GM23248 (cell line): ENCODE measurements at regions not wholly inside any gene's neighbourhood (a gene's known extent, or its start where the extent isn't known, plus 50 kb on each side); places are given as distances from the start of the nearest gene placed in this dataset.

Experiments used
- DNase-seq: peaks from one replicate; pipeline ENCODE4 v3.0.0-alpha.2; 2015
- H2AFZ ChIP-seq: fragments of 200-600 bp; sonication (generic); 2 replicates; pipeline ENCODE4 v1.6.1; 2016; ENCODE audit warnings: antibody characterized with exemption
- H3F3A ChIP-seq: fragments of 200-600 bp; sonication (generic); 2 replicates; pipeline ENCODE4 v1.6.1; 2016; ENCODE audit warnings: mild to moderate bottlenecking, antibody characterized with exemption, mixed run types; ENCODE audit not compliant: insufficient read depth
- H3K27ac ChIP-seq: fragments of 200-600 bp; sonication (generic); 2 replicates; pipeline ENCODE4 v1.5.1; 2016; ENCODE audit warnings: mild to moderate bottlenecking
- H3K27me3 ChIP-seq: fragments of 200-600 bp; sonication (generic); replicated peaks from 2 replicates; pipeline ENCODE4 v1.6.1; 2016; ENCODE audit warnings: mild to moderate bottlenecking; ENCODE audit not compliant: insufficient read depth
- H3K36me3 ChIP-seq: fragments of 200-600 bp; sonication (generic); 2 replicates; pipeline ENCODE4 v1.6.1; 2016; ENCODE audit warnings: low read depth, mild to moderate bottlenecking
- H3K4me1 ChIP-seq: fragments of 200-600 bp; sonication (generic); 2 replicates; pipeline ENCODE4 v1.6.1; 2016; ENCODE audit warnings: mild to moderate bottlenecking; ENCODE audit not compliant: insufficient read depth
- H3K4me2 ChIP-seq: fragments of 200-600 bp; sonication (generic); one replicate; pipeline ENCODE4 v1.6.1; 2016; ENCODE audit warnings: mild to moderate bottlenecking; ENCODE audit not compliant: unreplicated experiment
- H3K4me3 ChIP-seq: fragments of 200-600 bp; sonication (generic); 2 replicates; pipeline ENCODE4 v1.5.1; 2016; ENCODE audit warnings: mild to moderate bottlenecking
- H3K79me2 ChIP-seq: fragments of 200-600 bp; sonication (generic); 2 replicates; pipeline ENCODE4 v1.6.1; 2016; ENCODE audit warnings: mild to moderate bottlenecking; ENCODE audit not compliant: insufficient read depth
- H3K9ac ChIP-seq: fragments of 200-600 bp; sonication (generic); 2 replicates; pipeline ENCODE4 v1.6.1; 2016; ENCODE audit warnings: mild to moderate bottlenecking
- H3K9me2 ChIP-seq: fragments of 200-600 bp; sonication (generic); 2 replicates; pipeline ENCODE4 v1.6.1; 2016; ENCODE audit warnings: mixed run types, mild to moderate bottlenecking, moderate library complexity; ENCODE audit not compliant: insufficient read depth
- H3K9me3 ChIP-seq: fragments of 200-600 bp; sonication (generic); one replicate; pipeline ENCODE4 v1.6.1; 2017; ENCODE audit warnings: low read depth
- H4K20me1 ChIP-seq: fragments of 200-600 bp; sonication (generic); 2 replicates; pipeline ENCODE4 v1.6.0; 2016; ENCODE audit not compliant: insufficient read depth
- EZH2 ChIP-seq: fragments of 200-600 bp; sonication (generic); IDR thresholded peaks from 2 replicates; pipeline ENCODE4 v1.6.1; 2018; ENCODE audit warnings: antibody characterized with exemption, mild to moderate bottlenecking; ENCODE audit not compliant: insufficient read depth, poor library complexity, severe bottlenecking
- EZH2phosphoT487 ChIP-seq: fragments of 200-600 bp; sonication (generic); IDR thresholded peaks from 2 replicates; pipeline ENCODE4 v1.6.1; 2018; ENCODE audit warnings: antibody characterized with exemption, moderate library complexity, mild to moderate bottlenecking, low read depth; ENCODE audit not compliant: insufficient read depth
- WGBS, 2 experiments: methylation state at CpG; one replicate each; pipeline ENCODE4 v1.1.6; 2015 to 2017; ENCODE audit warnings: low lambda C conversion rate in 2 of 2, low coverage in 1 of 2; ENCODE audit errors: missing lambda C conversion rate in 2 of 2; 5-methylcytosine and 5-hydroxymethylcytosine counted together
- in situ Hi-C: fragments of 300-500 bp; cut with MboI; formaldehyde crosslinking; loops from 2 replicates; pipeline ENCODE4 v1.15.0; 2020

- H3K36me3 ChIP-seq = no peaks in the 10 kb centered on the region
- H4K20me1 ChIP-seq = no peaks in the 10 kb centered on the region
- H3K27me3 ChIP-seq = 0 out of 2 replicates have a peak, but pooled peaks cover 5% of the 10 kb centered on the region
- H3K4me2 ChIP-seq = no peak overlapping the region
- H3K9ac ChIP-seq = no peak overlapping the region
- no peaks in the 10 kb centered on the region for H3K9me3 ChIP-seq
- in situ Hi-C loops = no loop called here
- 67 to 70% methylated on average over 6 of the region's 6 CpGs for WGBS, 2 experiments
- H3F3A ChIP-seq = no peaks in the 10 kb centered on the region
- H3K27ac ChIP-seq = no peak overlapping the region
- H3K4me3 ChIP-seq = no peak overlapping the region
- H3K9me2 ChIP-seq = no peaks in the 10 kb centered on the region
- no peak for DNase-seq
- no peak overlapping the region for H2AFZ ChIP-seq
- H3K79me2 ChIP-seq = no peaks in the 10 kb centered on the region
- peaks cover 5% of the 10 kb centered on the region; the same call in 1 of the 2 replicates for H3K4me1 ChIP-seq
- TF ChIP-seq EZH2 (no peak), EZH2phosphoT487 (no peak)
These were observed 322.2 kb upstream of the SGCD start for GRCh38 chr5:156004754-156005153.

GRCh38 chr5:156006026-156006647 lies 320.8 kb upstream of the SGCD start:
- no peaks in the 10 kb centered on the region for H3F3A ChIP-seq
- H3K27me3 ChIP-seq = 0 out of 2 replicates have a peak, but pooled peaks cover 5% of the 10 kb centered on the region
- H2AFZ ChIP-seq = no peak overlapping the region
- H3K4me2 ChIP-seq = no peak overlapping the region
- no peak overlapping the region for H3K9ac ChIP-seq
- no peaks in the 10 kb centered on the region for H4K20me1 ChIP-seq
- no peaks in the 10 kb centered on the region for H3K9me3 ChIP-seq
- TF ChIP-seq EZH2 = no peak
- no peak for TF ChIP-seq EZH2phosphoT487
- in situ Hi-C loops = no loop called here
- H3K4me1 ChIP-seq = peaks cover 5% of the 10 kb centered on the region; the same call in 1 of the 2 replicates
- DNase-seq = no peak
- H3K9me2 ChIP-seq = no peaks in the 10 kb centered on the region
- H3K79me2 ChIP-seq = no peaks in the 10 kb centered on the region
- H3K36me3 ChIP-seq = no peaks in the 10 kb centered on the region
- H3K4me3 ChIP-seq = no peak overlapping the region
- no peak overlapping the region for H3K27ac ChIP-seq
- WGBS, 2 experiments = 71 to 76% methylated on average over 6 of the region's 6 CpGs

- no peak overlapping the region for H3K4me3 ChIP-seq
- WGBS, 2 experiments = 75 to 87% methylated on average over 1 of the region's 1 CpG
- no peak for TF ChIP-seq EZH2phosphoT487
- no peak for TF ChIP-seq EZH2
- no peaks in the 10 kb centered on the region for H3K9me2 ChIP-seq
- H4K20me1 ChIP-seq = no peaks in the 10 kb centered on the region
- H3K9me3 ChIP-seq = no peaks in the 10 kb centered on the region
- 0 out of 2 replicates have a peak, but pooled peaks cover 5% of the 10 kb centered on the region for H3K27me3 ChIP-seq
- H3K36me3 ChIP-seq = no peaks in the 10 kb centered on the region
- DNase-seq = no peak
- H3K4me1 ChIP-seq = no peaks in the 10 kb centered on the region
- H3F3A ChIP-seq = no peaks in the 10 kb centered on the region
- H3K27ac ChIP-seq = no peak overlapping the region
- H3K79me2 ChIP-seq = no peaks in the 10 kb centered on the region
- in situ Hi-C loops = no loop called here
- no peak overlapping the region for H3K9ac ChIP-seq
- no peak overlapping the region for H3K4me2 ChIP-seq
- no peak overlapping the region for H2AFZ ChIP-seq
These were observed 318.1 kb upstream of the SGCD start for GRCh38 chr5:156008844-156009243.

GRCh38 chr5:156009583-156009982 lies 317.4 kb upstream of the SGCD start:
- Histone ChIP-seq H3K4me3 (no peak overlapping the region), H2AFZ (no peak overlapping the region), H3K9me2 (no peaks in the 10 kb centered on the region), H3K36me3 (no peaks in the 10 kb centered on the region), H3K27ac (no peak overlapping the region), H3K27me3 (0 out of 2 replicates have a peak, but pooled peaks cover 5% of the 10 kb centered on the region), H3F3A (no peaks in the 10 kb centered on the region), H3K4me1 (no peaks in the 10 kb centered on the region), H3K9me3 (no peaks in the 10 kb centered on the region), H3K4me2 (no peak overlapping the region), H3K9ac (no peak overlapping the region), H3K79me2 (no peaks in the 10 kb centered on the region), H4K20me1 (no peaks in the 10 kb centered on the region)
- in situ Hi-C loops = no loop called here
- TF ChIP-seq EZH2 (no peak), EZH2phosphoT487 (no peak)
- 63 to 67% methylated on average over 5 of the region's 5 CpGs for WGBS, 2 experiments
- no peak for DNase-seq
